Liver (tissue), 7 donors: ENCODE measurements at regions not wholly inside any gene's neighbourhood (a gene's known extent, or its start where the extent isn't known, plus 50 kb on each side); places are given as distances from the start of the nearest gene placed in this dataset.
"Not testable (repeated sequence)": the region's sequence is repeated elsewhere in the genome, so short reads cannot be mapped to it uniquely, and the experiment has no call there.

Experiments
- DNase-seq: peaks from one replicate; pipeline ENCODE4 v3.0.0-alpha.2; 2017; ENCODE audit warnings: low spot score
- H3K27ac ChIP-seq, 2 donors: one replicate each; pipeline ENCODE4 v1.7.0; 2013; ENCODE audit warnings: inconsistent platforms in 2 of 2, low read length in 2 of 2, control low read depth in 1 of 2, low read depth in 1 of 2, mild to moderate bottlenecking in 1 of 2
- H3K27me3 ChIP-seq, 4 donors: one replicate each; pipeline versions ENCODE4 v1.6.1 to v1.7.0; 2013; ENCODE audit warnings: low read length in 3 of 4, inconsistent platforms in 1 of 4, mild to moderate bottlenecking in 1 of 4, moderate library complexity in 1 of 4; ENCODE audit not compliant: control insufficient read depth in 4 of 4, insufficient read depth in 4 of 4
- H3K36me3 ChIP-seq, 4 donors: one replicate each; pipeline versions ENCODE4 v1.6.1 to v1.7.0; 2013; ENCODE audit warnings: low read length in 3 of 4, mild to moderate bottlenecking in 3 of 4, low read depth in 1 of 4, moderate library complexity in 1 of 4; ENCODE audit not compliant: control insufficient read depth in 4 of 4, insufficient read depth in 3 of 4
- H3K4me1 ChIP-seq, 4 donors: one replicate each; pipeline versions ENCODE4 v1.6.1 to v1.7.0; 2013; ENCODE audit warnings: low read length in 3 of 4, mild to moderate bottlenecking in 3 of 4, moderate library complexity in 1 of 4; ENCODE audit not compliant: control insufficient read depth in 4 of 4, insufficient read depth in 4 of 4
- H3K4me3 ChIP-seq, 3 donors: one replicate each; pipeline versions ENCODE4 v1.6.1 to v1.7.0; 2013; ENCODE audit warnings: low read length in 3 of 3, control low read depth in 1 of 3, low read depth in 1 of 3, mild to moderate bottlenecking in 1 of 3
- H3K9ac ChIP-seq, 2 donors: one replicate each; pipeline ENCODE4 v1.7.0; 2013; ENCODE audit warnings: low read length in 2 of 2, mild to moderate bottlenecking in 2 of 2, moderate library complexity in 2 of 2, control low read depth in 1 of 2, low read depth in 1 of 2
- H3K9me3 ChIP-seq, 4 donors: one replicate each; pipeline versions ENCODE4 v1.6.1 to v1.7.0; 2013; ENCODE audit warnings: low read length in 3 of 4; ENCODE audit not compliant: control insufficient read depth in 4 of 4
- EGR1 ChIP-seq, 2 donors: IDR thresholded peaks; 2 replicates each; pipeline ENCODE4 v1.6.1; 2016 to 2018; ENCODE audit warnings: antibody characterized with exemption in 2 of 2, low read depth in 2 of 2
- FOXA1 ChIP-seq: IDR thresholded peaks from 2 replicates; pipeline ENCODE4 v1.6.1; 2016; ENCODE audit warnings: antibody characterized with exemption
- FOXA2 ChIP-seq: IDR thresholded peaks from 2 replicates; pipeline ENCODE4 v1.6.1; 2016; ENCODE audit warnings: antibody characterized with exemption
- HNF4A ChIP-seq, 2 donors: conservative IDR thresholded peaks; 2 replicates each; pipeline ENCODE4 v1.6.1; 2016; ENCODE audit warnings: antibody characterized with exemption in 2 of 2, mild to moderate bottlenecking in 2 of 2
- HNF4G ChIP-seq: IDR thresholded peaks from 2 replicates; pipeline ENCODE4 v1.6.1; 2016; ENCODE audit warnings: antibody characterized with exemption
- NR2F2 ChIP-seq: IDR thresholded peaks from 2 replicates; pipeline ENCODE4 v1.6.1; 2016; ENCODE audit warnings: antibody characterized with exemption
- RXRA ChIP-seq, 2 donors: IDR thresholded peaks; 2 replicates each; pipeline ENCODE4 v1.6.1; 2017 to 2018; ENCODE audit warnings: antibody characterized with exemption in 2 of 2, mild to moderate bottlenecking in 1 of 2
- SP1 ChIP-seq: IDR thresholded peaks from 2 replicates; pipeline ENCODE4 v1.6.1; 2018; ENCODE audit warnings: antibody characterized with exemption, mild to moderate bottlenecking
- TAF1 ChIP-seq: conservative IDR thresholded peaks from 2 replicates; pipeline ENCODE4 v1.6.1; 2016; ENCODE audit warnings: antibody characterized with exemption, mild to moderate bottlenecking
- WGBS: extraction: QIAGEN DNeasy Blood & Tissue Kit; methylation state at CpG from one replicate; pipeline ENCODE4 v1.1.7; 2013; 5-methylcytosine and 5-hydroxymethylcytosine counted together
- TF ChIP-seq, protein P1 (sequence below): IDR thresholded peaks from 2 replicates; pipeline ENCODE4 v1.6.1; 2016; ENCODE audit warnings: antibody characterized with exemption, mild to moderate bottlenecking
- donor health status: healthy.
- donor health status: healthy.
- donor health status: healthy.
- donor health status: healthy.

DNA sequence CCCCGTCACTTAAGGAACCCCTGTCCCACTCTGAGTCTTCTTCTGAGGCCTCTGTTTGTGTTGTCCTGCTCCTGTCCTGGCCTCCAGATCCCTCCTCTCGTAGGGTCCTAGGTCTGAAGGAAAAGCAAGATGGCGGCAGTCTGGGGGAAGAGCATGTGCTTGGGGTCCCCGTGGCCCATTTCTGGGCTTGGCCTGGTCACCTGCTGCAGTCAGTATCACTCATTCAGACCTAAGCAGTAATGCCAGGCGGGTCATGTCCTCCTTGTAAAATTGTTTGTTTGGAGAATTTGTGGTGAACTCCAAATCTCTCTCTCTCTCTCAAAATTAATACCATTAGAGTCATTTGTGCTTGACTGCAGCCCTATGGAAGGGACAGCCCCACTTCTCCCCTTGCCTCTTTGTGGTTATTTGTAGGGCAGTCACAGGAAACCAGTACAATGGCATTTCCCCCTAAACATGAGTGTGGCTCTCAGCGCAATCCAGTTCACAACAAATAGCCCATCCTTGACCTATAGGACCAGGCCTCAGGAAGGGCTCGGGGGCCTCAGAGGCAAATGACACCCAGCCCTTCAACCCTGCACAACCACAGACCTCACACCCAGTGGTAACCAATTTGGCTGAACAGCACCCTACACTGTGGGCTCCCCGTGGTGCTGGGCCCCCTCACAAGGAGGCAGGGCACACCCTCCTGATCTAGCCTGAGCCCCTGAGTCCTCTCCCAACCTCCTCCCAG, 173.5 kb downstream of the OR4M2 start:
- no peaks in the 10 kb centered on the region for H3K36me3 ChIP-seq
- H3K27ac ChIP-seq, result peak overlapping the region; percentile 89 to 91
- DNase-seq, result no peak
- 60% methylated on average over 8 of the region's 8 CpGs for WGBS
- no peaks in the 10 kb centered on the region for H3K9me3 ChIP-seq
- H3K9ac ChIP-seq, result peak overlapping the region; percentile 10 to 78
- H3K4me3 ChIP-seq, result no peak overlapping the region
- H3K27me3 ChIP-seq, result no peaks in the 10 kb centered on the region
- TF ChIP-seq FOXA2 (no peak), HNF4A (conservative IDR thresholded peaks at IDR 0.05) (no peak), RXRA (IDR thresholded peaks at IDR 0.05) (no peak), TAF1 (no peak), FOXA1 (no peak), HNF4G (no peak), NR2F2 (no peak), EGR1 (IDR thresholded peaks at IDR 0.05; ENCODE audit: low read depth in 2 of 2) (no peak)
- H3K4me1 ChIP-seq, result peaks cover 7 to 82% (median 63%) of the 10 kb centered on the region in 4 donors

- not testable (repeated sequence) for H3K27me3 ChIP-seq, H3K9me3 ChIP-seq, DNase-seq, H3K4me3 ChIP-seq, H3K36me3 ChIP-seq, H3K9ac ChIP-seq
- peaks cover 7 to 85% (median 64%) of the 10 kb centered on the region in 4 donors for H3K4me1 ChIP-seq
- peak overlapping the region; percentile 89 to 91 for H3K27ac ChIP-seq
- WGBS, result 66% methylated on average over 14 of the region's 14 CpGs
These were observed 174.2 kb downstream of the OR4M2 start for GRCh38 chr15:22254409-22255045.

- not testable (repeated sequence) for H3K9me3 ChIP-seq, DNase-seq, H3K9ac ChIP-seq, H3K36me3 ChIP-seq, H3K27ac ChIP-seq, H3K4me3 ChIP-seq, H3K27me3 ChIP-seq
- WGBS, result 84% methylated on average over 7 of the region's 7 CpGs
- peaks cover 7 to 85% (median 66%) of the 10 kb centered on the region in 4 donors for H3K4me1 ChIP-seq
These were observed 175.3 kb downstream of the OR4M2 start for GRCh38 chr15:22255606-22256005.

- not testable (repeated sequence) for H3K27me3 ChIP-seq, H3K36me3 ChIP-seq, H3K9me3 ChIP-seq, DNase-seq
- Histone ChIP-seq H3K4me1 (peaks cover 5 to 85% (median 63%) of the 10 kb centered on the region in 4 donors), H3K4me3 (peak overlapping the region; percentile 13 to 66 (median 24)), H3K27ac (peak overlapping the region; percentile 89), H3K9ac (peak overlapping the region; percentile 55 to 61)
- TF ChIP-seq FOXA2, result peak; percentile 7
- TF ChIP-seq FOXA1, result peak; percentile 18
- peak; percentile 58 for TF ChIP-seq SP1
- TF ChIP-seq, protein P1, sequence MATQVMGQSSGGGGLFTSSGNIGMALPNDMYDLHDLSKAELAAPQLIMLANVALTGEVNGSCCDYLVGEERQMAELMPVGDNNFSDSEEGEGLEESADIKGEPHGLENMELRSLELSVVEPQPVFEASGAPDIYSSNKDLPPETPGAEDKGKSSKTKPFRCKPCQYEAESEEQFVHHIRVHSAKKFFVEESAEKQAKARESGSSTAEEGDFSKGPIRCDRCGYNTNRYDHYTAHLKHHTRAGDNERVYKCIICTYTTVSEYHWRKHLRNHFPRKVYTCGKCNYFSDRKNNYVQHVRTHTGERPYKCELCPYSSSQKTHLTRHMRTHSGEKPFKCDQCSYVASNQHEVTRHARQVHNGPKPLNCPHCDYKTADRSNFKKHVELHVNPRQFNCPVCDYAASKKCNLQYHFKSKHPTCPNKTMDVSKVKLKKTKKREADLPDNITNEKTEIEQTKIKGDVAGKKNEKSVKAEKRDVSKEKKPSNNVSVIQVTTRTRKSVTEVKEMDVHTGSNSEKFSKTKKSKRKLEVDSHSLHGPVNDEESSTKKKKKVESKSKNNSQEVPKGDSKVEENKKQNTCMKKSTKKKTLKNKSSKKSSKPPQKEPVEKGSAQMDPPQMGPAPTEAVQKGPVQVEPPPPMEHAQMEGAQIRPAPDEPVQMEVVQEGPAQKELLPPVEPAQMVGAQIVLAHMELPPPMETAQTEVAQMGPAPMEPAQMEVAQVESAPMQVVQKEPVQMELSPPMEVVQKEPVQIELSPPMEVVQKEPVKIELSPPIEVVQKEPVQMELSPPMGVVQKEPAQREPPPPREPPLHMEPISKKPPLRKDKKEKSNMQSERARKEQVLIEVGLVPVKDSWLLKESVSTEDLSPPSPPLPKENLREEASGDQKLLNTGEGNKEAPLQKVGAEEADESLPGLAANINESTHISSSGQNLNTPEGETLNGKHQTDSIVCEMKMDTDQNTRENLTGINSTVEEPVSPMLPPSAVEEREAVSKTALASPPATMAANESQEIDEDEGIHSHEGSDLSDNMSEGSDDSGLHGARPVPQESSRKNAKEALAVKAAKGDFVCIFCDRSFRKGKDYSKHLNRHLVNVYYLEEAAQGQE, result peak; percentile 30
- TF ChIP-seq HNF4A (conservative IDR thresholded peaks at IDR 0.05), result peak; percentile 20 to 38
- TF ChIP-seq RXRA (IDR thresholded peaks at IDR 0.05), result peak; percentile 28 to 44
- 48% methylated on average over 20 of the region's 20 CpGs for WGBS
These were observed 176.2 kb downstream of the OR4M2 start for GRCh38 chr15:22256389-22257046.
